K562 (cell line): ENCODE measurements at regions not wholly inside any gene's neighbourhood (a gene's known extent, or its start where the extent isn't known, plus 50 kb on each side); places are given as distances from the start of the nearest gene placed in this dataset.

Experiments
- FOXM1 ChIP-seq, 2 experiments: fragments of 450-650 bp in 1 of 2; sonication (generic) in 1 of 2; formaldehyde crosslinking in 1 of 2; IDR thresholded peaks; 2 replicates each; pipeline versions ENCODE4 v1.6.1 to v1.9.0; 2017 to 2022; ENCODE audit warnings: low read depth in 2 of 2, mild to moderate bottlenecking in 2 of 2, missing genetic modification reagents in 1 of 2, moderate library complexity in 1 of 2
- HDGF ChIP-seq: fragments of 450-650 bp; IDR thresholded peaks from 2 replicates; pipeline ENCODE4 v1.6.1; 2016
- PRPF4 ChIP-seq: fragments of 200-400 bp; formaldehyde crosslinking; IDR thresholded peaks from one replicate; pipeline ENCODE4 v1.6.1; 2017; ENCODE audit warnings: low read length, low read depth, mild to moderate bottlenecking; ENCODE audit not compliant: insufficient read depth, poor library complexity, severe bottlenecking
- SMC3 ChIP-seq: conservative IDR thresholded peaks from 2 replicates; pipeline ENCODE4 v1.6.1; 2011; ENCODE audit warnings: low read depth, low read length, improper control_type of control experiment; ENCODE audit not compliant: insufficient read depth
- TF ChIP-seq, protein P1 (sequence below): sonication (generic); formaldehyde crosslinking; IDR thresholded peaks from 2 replicates; pipeline ENCODE4 v1.8.1; 2023; ENCODE audit warnings: mild to moderate bottlenecking, missing genetic modification reagents
- TF ChIP-seq, protein P2 (sequence below): sonication (generic); formaldehyde crosslinking; IDR thresholded peaks from 2 replicates; pipeline ENCODE4 v1.5.0; 2020; ENCODE audit warnings: missing genetic modification reagents
- TF ChIP-seq, protein P3 (sequence below): fragments of 450-650 bp; IDR thresholded peaks from 2 replicates; pipeline ENCODE4 v1.6.1; 2016

DNA sequence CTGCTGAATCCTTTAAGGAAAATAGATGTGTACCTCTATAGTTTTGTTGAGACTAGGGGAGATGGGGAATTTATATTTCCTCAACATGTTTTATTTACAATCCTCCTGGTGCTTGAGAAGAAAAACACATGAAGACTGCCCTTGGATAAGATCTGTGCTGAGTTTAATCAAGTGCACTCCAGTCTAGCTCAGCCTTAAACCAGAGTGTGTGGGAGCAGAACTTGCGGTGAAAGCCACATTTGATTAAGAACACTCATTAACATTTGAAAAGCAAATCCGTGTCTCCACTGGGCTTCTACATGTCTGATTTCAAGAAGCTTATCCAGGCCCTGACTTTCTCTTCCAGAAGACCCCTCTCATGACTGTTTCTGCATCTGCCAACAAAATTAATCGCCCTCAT is 84.8 kb upstream of the ITGA6 start:
- TF ChIP-seq, protein P1, sequence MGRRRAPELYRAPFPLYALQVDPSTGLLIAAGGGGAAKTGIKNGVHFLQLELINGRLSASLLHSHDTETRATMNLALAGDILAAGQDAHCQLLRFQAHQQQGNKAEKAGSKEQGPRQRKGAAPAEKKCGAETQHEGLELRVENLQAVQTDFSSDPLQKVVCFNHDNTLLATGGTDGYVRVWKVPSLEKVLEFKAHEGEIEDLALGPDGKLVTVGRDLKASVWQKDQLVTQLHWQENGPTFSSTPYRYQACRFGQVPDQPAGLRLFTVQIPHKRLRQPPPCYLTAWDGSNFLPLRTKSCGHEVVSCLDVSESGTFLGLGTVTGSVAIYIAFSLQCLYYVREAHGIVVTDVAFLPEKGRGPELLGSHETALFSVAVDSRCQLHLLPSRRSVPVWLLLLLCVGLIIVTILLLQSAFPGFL (CRISPR knock-in tag), result no peak
- TF ChIP-seq, protein P2, sequence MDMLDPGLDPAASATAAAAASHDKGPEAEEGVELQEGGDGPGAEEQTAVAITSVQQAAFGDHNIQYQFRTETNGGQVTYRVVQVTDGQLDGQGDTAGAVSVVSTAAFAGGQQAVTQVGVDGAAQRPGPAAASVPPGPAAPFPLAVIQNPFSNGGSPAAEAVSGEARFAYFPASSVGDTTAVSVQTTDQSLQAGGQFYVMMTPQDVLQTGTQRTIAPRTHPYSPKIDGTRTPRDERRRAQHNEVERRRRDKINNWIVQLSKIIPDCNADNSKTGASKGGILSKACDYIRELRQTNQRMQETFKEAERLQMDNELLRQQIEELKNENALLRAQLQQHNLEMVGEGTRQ (CRISPR knock-in tag), result no peak
- TF ChIP-seq, protein P3, sequence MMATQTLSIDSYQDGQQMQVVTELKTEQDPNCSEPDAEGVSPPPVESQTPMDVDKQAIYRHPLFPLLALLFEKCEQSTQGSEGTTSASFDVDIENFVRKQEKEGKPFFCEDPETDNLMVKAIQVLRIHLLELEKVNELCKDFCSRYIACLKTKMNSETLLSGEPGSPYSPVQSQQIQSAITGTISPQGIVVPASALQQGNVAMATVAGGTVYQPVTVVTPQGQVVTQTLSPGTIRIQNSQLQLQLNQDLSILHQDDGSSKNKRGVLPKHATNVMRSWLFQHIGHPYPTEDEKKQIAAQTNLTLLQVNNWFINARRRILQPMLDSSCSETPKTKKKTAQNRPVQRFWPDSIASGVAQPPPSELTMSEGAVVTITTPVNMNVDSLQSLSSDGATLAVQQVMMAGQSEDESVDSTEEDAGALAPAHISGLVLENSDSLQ, result no peak
- TF ChIP-seq PRPF4 (no peak), SMC3 (no peak), FOXM1 (IDR thresholded peaks at IDR 0.05; ENCODE audit: low read depth) (no peak), FOXM1 (CRISPR knock-in tag; IDR thresholded peaks at IDR 0.05; ENCODE audit: low read depth) (no peak), HDGF (no peak)
